SK-N-SH (cell line): ENCODE measurements at regions not wholly inside any gene's neighbourhood (a gene's known extent, or its start where the extent isn't known, plus 50 kb on each side); places are given as distances from the start of the nearest gene placed in this dataset.

ENCODE experiments used
- EP300 ChIP-seq, 2 experiments: IDR thresholded peaks; 2 replicates each; pipeline versions ENCODE4 v1.4.0 to v1.6.1; 2012; ENCODE audit warnings: borderline replicate concordance in 1 of 2, low read depth in 1 of 2, low read length in 1 of 2
- EZH2phosphoT487 ChIP-seq: fragments of 200-600 bp; sonication (generic); IDR thresholded peaks from 2 replicates; pipeline ENCODE4 v1.6.1; 2017; ENCODE audit warnings: low read depth, mixed run types, mild to moderate bottlenecking, antibody characterized with exemption, moderate library complexity, borderline replicate concordance
- FOXM1 ChIP-seq: IDR thresholded peaks from 2 replicates; pipeline ENCODE4 v1.4.0; 2012; ENCODE audit warnings: low read depth, mild to moderate bottlenecking
- GABPA ChIP-seq: IDR thresholded peaks from 2 replicates; pipeline ENCODE4 v1.4.0; 2012; ENCODE audit warnings: low read depth, mild to moderate bottlenecking
- NFIC ChIP-seq: IDR thresholded peaks from 2 replicates; pipeline ENCODE4 v1.4.0; 2012; ENCODE audit warnings: borderline replicate concordance
- RXRA ChIP-seq: IDR thresholded peaks from 2 replicates; pipeline ENCODE4 v1.4.0; 2012; ENCODE audit warnings: low read depth, mild to moderate bottlenecking, borderline replicate concordance
- TAF1 ChIP-seq: IDR thresholded peaks from 2 replicates; pipeline ENCODE4 v1.6.1; 2012; ENCODE audit warnings: low read depth, mild to moderate bottlenecking, low read length, moderate library complexity, borderline replicate concordance
- YY1 ChIP-seq: IDR thresholded peaks from 2 replicates; pipeline ENCODE4 v1.4.0; 2012; ENCODE audit warnings: low read depth, mild to moderate bottlenecking
- TF ChIP-seq, protein P1 (sequence below): fragments of 200-600 bp; sonication (generic); IDR thresholded peaks from 2 replicates; pipeline ENCODE4 v1.6.1; 2017; ENCODE audit warnings: antibody characterized with exemption, mild to moderate bottlenecking, moderate library complexity
- TF ChIP-seq, protein P2 (sequence below): IDR thresholded peaks from 2 replicates; pipeline ENCODE4 v1.6.1; 2012; ENCODE audit warnings: mild to moderate bottlenecking, low read depth, low read length, moderate library complexity
- TF ChIP-seq, protein P3 (sequence below): fragments of 150-350 bp; IDR thresholded peaks from 2 replicates; pipeline ENCODE4 v1.6.1; 2017; ENCODE audit warnings: antibody characterized with exemption, low read length, low read depth, borderline replicate concordance
- TF ChIP-seq, protein P4 (sequence below): IDR thresholded peaks from 2 replicates; pipeline ENCODE4 v1.4.0; 2012; ENCODE audit warnings: low read depth

DNA sequence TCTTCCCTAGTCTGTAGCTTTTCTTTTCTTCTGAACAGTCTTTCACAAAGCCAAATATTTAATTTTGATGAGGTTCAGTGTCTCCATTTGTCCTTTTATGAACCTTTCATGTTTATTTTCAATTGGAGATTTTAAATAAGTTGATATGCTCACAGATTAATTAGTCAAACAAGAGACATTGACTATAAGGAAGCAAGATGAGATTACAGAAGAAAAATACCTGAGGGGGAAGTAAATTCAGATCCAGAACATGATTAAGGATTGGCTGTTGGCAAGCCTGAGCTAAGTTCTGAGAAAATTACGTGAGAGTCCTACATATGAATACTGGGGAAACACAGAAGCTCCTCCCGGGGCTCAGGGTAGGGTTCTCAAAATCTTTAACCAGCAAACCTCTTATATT lies 1039.8 kb upstream of the SEMA6A start:
- TF ChIP-seq, protein P1, sequence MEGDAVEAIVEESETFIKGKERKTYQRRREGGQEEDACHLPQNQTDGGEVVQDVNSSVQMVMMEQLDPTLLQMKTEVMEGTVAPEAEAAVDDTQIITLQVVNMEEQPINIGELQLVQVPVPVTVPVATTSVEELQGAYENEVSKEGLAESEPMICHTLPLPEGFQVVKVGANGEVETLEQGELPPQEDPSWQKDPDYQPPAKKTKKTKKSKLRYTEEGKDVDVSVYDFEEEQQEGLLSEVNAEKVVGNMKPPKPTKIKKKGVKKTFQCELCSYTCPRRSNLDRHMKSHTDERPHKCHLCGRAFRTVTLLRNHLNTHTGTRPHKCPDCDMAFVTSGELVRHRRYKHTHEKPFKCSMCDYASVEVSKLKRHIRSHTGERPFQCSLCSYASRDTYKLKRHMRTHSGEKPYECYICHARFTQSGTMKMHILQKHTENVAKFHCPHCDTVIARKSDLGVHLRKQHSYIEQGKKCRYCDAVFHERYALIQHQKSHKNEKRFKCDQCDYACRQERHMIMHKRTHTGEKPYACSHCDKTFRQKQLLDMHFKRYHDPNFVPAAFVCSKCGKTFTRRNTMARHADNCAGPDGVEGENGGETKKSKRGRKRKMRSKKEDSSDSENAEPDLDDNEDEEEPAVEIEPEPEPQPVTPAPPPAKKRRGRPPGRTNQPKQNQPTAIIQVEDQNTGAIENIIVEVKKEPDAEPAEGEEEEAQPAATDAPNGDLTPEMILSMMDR = no peak
- TF ChIP-seq, protein P2, sequence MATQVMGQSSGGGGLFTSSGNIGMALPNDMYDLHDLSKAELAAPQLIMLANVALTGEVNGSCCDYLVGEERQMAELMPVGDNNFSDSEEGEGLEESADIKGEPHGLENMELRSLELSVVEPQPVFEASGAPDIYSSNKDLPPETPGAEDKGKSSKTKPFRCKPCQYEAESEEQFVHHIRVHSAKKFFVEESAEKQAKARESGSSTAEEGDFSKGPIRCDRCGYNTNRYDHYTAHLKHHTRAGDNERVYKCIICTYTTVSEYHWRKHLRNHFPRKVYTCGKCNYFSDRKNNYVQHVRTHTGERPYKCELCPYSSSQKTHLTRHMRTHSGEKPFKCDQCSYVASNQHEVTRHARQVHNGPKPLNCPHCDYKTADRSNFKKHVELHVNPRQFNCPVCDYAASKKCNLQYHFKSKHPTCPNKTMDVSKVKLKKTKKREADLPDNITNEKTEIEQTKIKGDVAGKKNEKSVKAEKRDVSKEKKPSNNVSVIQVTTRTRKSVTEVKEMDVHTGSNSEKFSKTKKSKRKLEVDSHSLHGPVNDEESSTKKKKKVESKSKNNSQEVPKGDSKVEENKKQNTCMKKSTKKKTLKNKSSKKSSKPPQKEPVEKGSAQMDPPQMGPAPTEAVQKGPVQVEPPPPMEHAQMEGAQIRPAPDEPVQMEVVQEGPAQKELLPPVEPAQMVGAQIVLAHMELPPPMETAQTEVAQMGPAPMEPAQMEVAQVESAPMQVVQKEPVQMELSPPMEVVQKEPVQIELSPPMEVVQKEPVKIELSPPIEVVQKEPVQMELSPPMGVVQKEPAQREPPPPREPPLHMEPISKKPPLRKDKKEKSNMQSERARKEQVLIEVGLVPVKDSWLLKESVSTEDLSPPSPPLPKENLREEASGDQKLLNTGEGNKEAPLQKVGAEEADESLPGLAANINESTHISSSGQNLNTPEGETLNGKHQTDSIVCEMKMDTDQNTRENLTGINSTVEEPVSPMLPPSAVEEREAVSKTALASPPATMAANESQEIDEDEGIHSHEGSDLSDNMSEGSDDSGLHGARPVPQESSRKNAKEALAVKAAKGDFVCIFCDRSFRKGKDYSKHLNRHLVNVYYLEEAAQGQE = no peak
- TF ChIP-seq NFIC = no peak
- no peak for TF ChIP-seq YY1
- no peak for TF ChIP-seq GABPA
- no peak for TF ChIP-seq EZH2phosphoT487
- TF ChIP-seq, protein P3, sequence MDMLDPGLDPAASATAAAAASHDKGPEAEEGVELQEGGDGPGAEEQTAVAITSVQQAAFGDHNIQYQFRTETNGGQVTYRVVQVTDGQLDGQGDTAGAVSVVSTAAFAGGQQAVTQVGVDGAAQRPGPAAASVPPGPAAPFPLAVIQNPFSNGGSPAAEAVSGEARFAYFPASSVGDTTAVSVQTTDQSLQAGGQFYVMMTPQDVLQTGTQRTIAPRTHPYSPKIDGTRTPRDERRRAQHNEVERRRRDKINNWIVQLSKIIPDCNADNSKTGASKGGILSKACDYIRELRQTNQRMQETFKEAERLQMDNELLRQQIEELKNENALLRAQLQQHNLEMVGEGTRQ = no peak
- no peak for TF ChIP-seq FOXM1
- TF ChIP-seq EP300 (IDR thresholded peaks at IDR 0.05; ENCODE audit: borderline replicate concordance in 1 of 2, low read depth in 1 of 2, low read length in 1 of 2) = no peak
- TF ChIP-seq TAF1 = no peak
- TF ChIP-seq RXRA = no peak
- TF ChIP-seq, protein P4, sequence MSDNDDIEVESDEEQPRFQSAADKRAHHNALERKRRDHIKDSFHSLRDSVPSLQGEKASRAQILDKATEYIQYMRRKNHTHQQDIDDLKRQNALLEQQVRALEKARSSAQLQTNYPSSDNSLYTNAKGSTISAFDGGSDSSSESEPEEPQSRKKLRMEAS = no peak
